Hepatocyte (in vitro differentiated cells): ENCODE measurements at regions not wholly inside any gene's neighbourhood (a gene's known extent, or its start where the extent isn't known, plus 50 kb on each side); places are given as distances from the start of the nearest gene placed in this dataset.

ENCODE experiments used
- EZH2 ChIP-seq: fragments of 200-600 bp; sonication (generic); IDR thresholded peaks from 2 replicates; pipeline ENCODE4 v1.6.1; 2016; ENCODE audit warnings: antibody characterized with exemption, mild to moderate bottlenecking, borderline replicate concordance
- EZH2phosphoT487 ChIP-seq: fragments of 200-600 bp; sonication (generic); IDR thresholded peaks from one replicate; pipeline ENCODE4 v1.6.1; 2018; ENCODE audit warnings: antibody characterized with exemption, mild to moderate bottlenecking, low read depth, moderate library complexity; ENCODE audit not compliant: unreplicated experiment, severe bottlenecking
- TF ChIP-seq, protein P1 (sequence below): fragments of 200-600 bp; sonication (generic); IDR thresholded peaks from 2 replicates; pipeline ENCODE4 v1.5.1; 2016; ENCODE audit warnings: antibody characterized with exemption, mild to moderate bottlenecking; ENCODE audit not compliant: poor library complexity

DNA sequence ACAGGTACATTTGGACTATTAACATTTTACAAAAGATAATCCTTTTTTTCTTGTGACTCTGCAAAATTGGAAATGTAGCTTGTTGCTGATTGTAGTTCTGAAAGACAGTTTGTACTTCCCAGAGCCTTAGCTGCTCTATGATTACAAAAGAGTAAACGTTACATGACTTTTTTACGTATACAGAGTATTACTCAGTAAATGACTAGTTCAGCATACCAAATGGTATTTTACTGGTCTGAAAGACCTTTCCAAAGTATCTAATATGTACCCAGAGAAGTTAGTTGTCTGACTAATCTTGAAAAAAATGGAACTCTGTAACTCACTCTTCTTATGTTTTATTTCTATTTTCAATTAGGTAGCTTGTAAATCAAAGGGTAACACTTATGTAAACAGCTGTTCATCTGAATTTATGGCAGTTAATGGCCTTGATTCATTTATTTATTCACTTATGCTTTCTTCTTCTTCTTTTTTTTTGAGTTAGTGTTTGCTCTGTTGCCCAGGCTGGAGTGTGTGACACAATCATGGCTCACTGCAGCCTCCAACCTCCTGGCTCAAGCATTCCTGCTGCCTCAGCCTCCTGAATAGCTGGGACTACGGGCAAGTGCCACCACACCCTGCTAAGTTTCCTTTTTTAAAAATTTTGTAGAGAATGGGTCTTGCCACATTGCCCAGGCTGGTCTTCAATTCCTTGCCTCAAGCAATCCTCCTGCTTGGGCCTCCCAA, 151.7 kb downstream of the C3orf38 start:
- TF ChIP-seq, protein P1, sequence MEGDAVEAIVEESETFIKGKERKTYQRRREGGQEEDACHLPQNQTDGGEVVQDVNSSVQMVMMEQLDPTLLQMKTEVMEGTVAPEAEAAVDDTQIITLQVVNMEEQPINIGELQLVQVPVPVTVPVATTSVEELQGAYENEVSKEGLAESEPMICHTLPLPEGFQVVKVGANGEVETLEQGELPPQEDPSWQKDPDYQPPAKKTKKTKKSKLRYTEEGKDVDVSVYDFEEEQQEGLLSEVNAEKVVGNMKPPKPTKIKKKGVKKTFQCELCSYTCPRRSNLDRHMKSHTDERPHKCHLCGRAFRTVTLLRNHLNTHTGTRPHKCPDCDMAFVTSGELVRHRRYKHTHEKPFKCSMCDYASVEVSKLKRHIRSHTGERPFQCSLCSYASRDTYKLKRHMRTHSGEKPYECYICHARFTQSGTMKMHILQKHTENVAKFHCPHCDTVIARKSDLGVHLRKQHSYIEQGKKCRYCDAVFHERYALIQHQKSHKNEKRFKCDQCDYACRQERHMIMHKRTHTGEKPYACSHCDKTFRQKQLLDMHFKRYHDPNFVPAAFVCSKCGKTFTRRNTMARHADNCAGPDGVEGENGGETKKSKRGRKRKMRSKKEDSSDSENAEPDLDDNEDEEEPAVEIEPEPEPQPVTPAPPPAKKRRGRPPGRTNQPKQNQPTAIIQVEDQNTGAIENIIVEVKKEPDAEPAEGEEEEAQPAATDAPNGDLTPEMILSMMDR = no peak
- TF ChIP-seq EZH2 (no peak), EZH2phosphoT487 (no peak)
